SU-DHL-6 (cell line): ENCODE measurements at regions not wholly inside any gene's neighbourhood (a gene's known extent, or its start where the extent isn't known, plus 50 kb on each side); places are given as distances from the start of the nearest gene placed in this dataset.

Experiments
- H2AFZ ChIP-seq: fragments of 200-600 bp; sonication (generic); 2 replicates; pipeline ENCODE4 v1.6.1; 2014; ENCODE audit warnings: low read depth, mild to moderate bottlenecking, moderate library complexity, mixed read lengths, antibody characterized with exemption, low read length; ENCODE audit not compliant: severe bottlenecking
- H3F3A ChIP-seq: fragments of 200-600 bp; shearing (Covaris generic); 2 replicates; pipeline ENCODE4 v1.6.0; 2016; ENCODE audit warnings: antibody characterized with exemption, mild to moderate bottlenecking; ENCODE audit not compliant: insufficient read depth
- H3K27ac ChIP-seq: fragments of 200-600 bp; sonication (generic); 2 replicates; pipeline ENCODE4 v1.5.1; 2016; ENCODE audit warnings: low read depth, mild to moderate bottlenecking, low read length, moderate library complexity, mixed read lengths
- H3K27me3 ChIP-seq: fragments of 200-600 bp; sonication (generic), shearing (Covaris generic); 2 replicates; pipeline ENCODE4 v1.6.0; 2014; ENCODE audit warnings: mild to moderate bottlenecking, low read length
- H3K36me3 ChIP-seq: fragments of 200-600 bp; sonication (generic); 2 replicates; pipeline ENCODE4 v1.6.1; 2014; ENCODE audit warnings: mild to moderate bottlenecking, low read length, mixed read lengths
- H3K4me2 ChIP-seq: fragments of 300-600, 200-600 bp; shearing (Covaris generic), sonication (generic); 2 replicates; pipeline ENCODE4 v1.6.0; 2014; ENCODE audit warnings: low read length, low read depth, mild to moderate bottlenecking; ENCODE audit not compliant: poor library complexity, severe bottlenecking
- H3K4me3 ChIP-seq: fragments of 200-600 bp; sonication (generic); 2 replicates; pipeline ENCODE4 v1.5.1; 2014; ENCODE audit warnings: antibody characterized with exemption, low read length, mild to moderate bottlenecking, mixed read lengths; ENCODE audit not compliant: insufficient read depth, poor library complexity, severe bottlenecking
- H3K79me2 ChIP-seq: fragments of 200-600 bp; sonication (generic); 2 replicates; pipeline ENCODE4 v1.6.1; 2014; ENCODE audit warnings: mild to moderate bottlenecking, low read length, moderate library complexity; ENCODE audit not compliant: insufficient read depth
- H3K9ac ChIP-seq: fragments of 200-600 bp; sonication (generic); 2 replicates; pipeline ENCODE4 v1.7.0; 2014; ENCODE audit warnings: mild to moderate bottlenecking, low read length
- H3K9me2 ChIP-seq: fragments of 200-600 bp; sonication (generic); replicated peaks from 2 replicates; pipeline ENCODE4 v1.6.1; 2014; ENCODE audit warnings: low read length; ENCODE audit not compliant: insufficient read depth
- H3K9me3 ChIP-seq: fragments of 200-600 bp; sonication (generic); 2 replicates; pipeline ENCODE4 v1.6.1; 2014; ENCODE audit warnings: low read length, mixed read lengths; ENCODE audit not compliant: insufficient read depth
- H4K20me1 ChIP-seq: fragments of 200-600 bp; sonication (generic); 2 replicates; pipeline ENCODE4 v1.6.1; 2014; ENCODE audit warnings: low read depth, mild to moderate bottlenecking, antibody characterized with exemption, low read length, moderate library complexity, mixed read lengths
- CTCF ChIP-seq: fragments of 200-600 bp; sonication (generic); IDR thresholded peaks from one replicate; pipeline ENCODE4 v1.5.1; 2017; ENCODE audit warnings: antibody characterized with exemption, mild to moderate bottlenecking, low read length, moderate library complexity; ENCODE audit not compliant: insufficient read depth, poor library complexity, severe bottlenecking
- EZH2phosphoT487 ChIP-seq: fragments of 200-600 bp; sonication (generic), shearing (Covaris generic); conservative IDR thresholded peaks from 2 replicates; pipeline ENCODE4 v1.6.1; 2018; ENCODE audit warnings: mild to moderate bottlenecking, antibody characterized with exemption, low read length, moderate library complexity, mixed read lengths

GRCh38 chr5:124262470-124262869 lies 484.0 kb downstream of the ZNF608 start:
- H3K27me3 ChIP-seq: no peaks in the 10 kb centered on the region

GRCh38 chr5:124261848-124262247 lies 484.6 kb downstream of the ZNF608 start:
- Histone ChIP-seq H3K9me3 (no peaks in the 10 kb centered on the region), H3K27ac (no peak overlapping the region)

More at GRCh38 chr5:124262470-124262869, 484.0 kb downstream of the ZNF608 start:
- no peaks in the 10 kb centered on the region for H3K36me3 ChIP-seq
- TF ChIP-seq CTCF (no peak), EZH2phosphoT487 (no peak)
- no peaks in the 10 kb centered on the region for H3F3A ChIP-seq
- H3K4me3 ChIP-seq: no peak overlapping the region
- H3K9me2 ChIP-seq: no peaks in the 10 kb centered on the region
- H4K20me1 ChIP-seq: no peaks in the 10 kb centered on the region
- H2AFZ ChIP-seq: no peak overlapping the region
- H3K79me2 ChIP-seq: no peaks in the 10 kb centered on the region
- H3K9me3 ChIP-seq: no peaks in the 10 kb centered on the region
- H3K9ac ChIP-seq: no peak overlapping the region
- no peak overlapping the region for H3K4me2 ChIP-seq
- no peak overlapping the region for H3K27ac ChIP-seq

GRCh38 chr5:124260921-124261515 lies 485.4 kb downstream of the ZNF608 start:
- Histone ChIP-seq H3K4me2 (no peak overlapping the region), H4K20me1 (no peaks in the 10 kb centered on the region), H3F3A (no peaks in the 10 kb centered on the region), H2AFZ (no peak overlapping the region), H3K27ac (no peak overlapping the region), H3K4me3 (no peak overlapping the region), H3K27me3 (no peaks in the 10 kb centered on the region), H3K9me2 (no peaks in the 10 kb centered on the region), H3K9me3 (no peaks in the 10 kb centered on the region), H3K36me3 (no peaks in the 10 kb centered on the region), H3K79me2 (no peaks in the 10 kb centered on the region), H3K9ac (no peak overlapping the region)
- TF ChIP-seq EZH2phosphoT487 (no peak), CTCF (no peak)

More at GRCh38 chr5:124261848-124262247, 484.6 kb downstream of the ZNF608 start:
- Histone ChIP-seq H2AFZ (no peak overlapping the region), H3F3A (no peaks in the 10 kb centered on the region), H4K20me1 (no peaks in the 10 kb centered on the region), H3K36me3 (no peaks in the 10 kb centered on the region), H3K4me3 (no peak overlapping the region), H3K4me2 (no peak overlapping the region), H3K9ac (no peak overlapping the region), H3K79me2 (no peaks in the 10 kb centered on the region), H3K9me2 (no peaks in the 10 kb centered on the region), H3K27me3 (no peaks in the 10 kb centered on the region)
- TF ChIP-seq CTCF (no peak), EZH2phosphoT487 (no peak)
